ENCODE measurements at regions not wholly inside any gene's neighbourhood (a gene's known extent, or its start where the extent isn't known, plus 50 kb on each side); places are given as distances from the start of the nearest gene placed in this dataset.
"Not testable (repeated sequence)": the region's sequence is repeated elsewhere in the genome, so short reads cannot be mapped to it uniquely, and the experiment has no call there.

DNA sequence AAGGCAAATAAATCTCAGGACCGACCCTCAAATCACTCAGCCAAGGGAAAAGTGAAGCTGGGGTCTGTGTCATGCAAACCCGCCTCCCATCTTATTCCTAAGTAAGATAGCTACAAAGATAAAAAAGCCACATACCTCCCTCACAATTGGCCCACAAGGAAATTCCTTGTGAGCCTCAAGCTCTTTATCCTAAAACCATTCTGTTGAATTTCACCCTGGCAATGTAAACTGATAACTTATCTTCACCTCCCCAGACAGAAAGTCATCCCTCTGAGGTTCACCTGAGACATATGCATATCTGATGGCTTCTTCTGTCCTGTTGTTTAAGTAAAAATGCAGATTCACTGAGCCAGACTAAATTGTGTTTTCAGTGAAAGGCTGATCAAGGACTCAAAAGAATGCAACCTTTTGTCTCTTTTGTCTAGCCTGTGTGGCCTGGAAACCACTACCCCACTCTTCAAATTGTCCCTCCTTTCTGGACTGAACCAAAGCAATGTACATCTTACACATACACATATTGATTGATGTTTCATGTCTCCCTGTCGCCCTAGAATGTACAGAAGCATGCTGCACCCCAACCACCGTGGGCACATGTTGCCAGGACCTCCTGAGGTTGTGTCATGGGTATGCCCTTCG lies 91.3 kb downstream of the MFAP3L start:
- no peak for DNase-seq

DNA sequence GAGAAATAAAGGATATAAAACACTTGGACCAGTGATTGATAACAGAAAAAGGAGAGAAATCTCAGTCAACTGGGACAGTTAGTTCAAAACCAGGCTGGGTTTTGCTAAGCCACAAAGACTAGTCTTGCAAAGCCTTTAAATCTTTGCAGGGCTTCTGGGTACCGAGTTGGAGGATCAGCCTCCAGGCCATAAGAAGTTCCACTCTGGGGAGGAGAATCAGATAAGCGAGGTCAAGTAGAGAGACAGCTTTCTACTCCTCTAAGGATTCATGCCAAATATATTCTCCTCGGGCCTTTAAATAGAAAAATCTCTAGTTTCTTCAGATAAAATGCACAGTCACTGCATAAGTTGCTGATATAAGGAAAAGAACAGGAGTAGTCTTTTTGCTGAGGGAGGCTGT lies 92.7 kb downstream of the MFAP3L start:
- no peak for DNase-seq

DNA sequence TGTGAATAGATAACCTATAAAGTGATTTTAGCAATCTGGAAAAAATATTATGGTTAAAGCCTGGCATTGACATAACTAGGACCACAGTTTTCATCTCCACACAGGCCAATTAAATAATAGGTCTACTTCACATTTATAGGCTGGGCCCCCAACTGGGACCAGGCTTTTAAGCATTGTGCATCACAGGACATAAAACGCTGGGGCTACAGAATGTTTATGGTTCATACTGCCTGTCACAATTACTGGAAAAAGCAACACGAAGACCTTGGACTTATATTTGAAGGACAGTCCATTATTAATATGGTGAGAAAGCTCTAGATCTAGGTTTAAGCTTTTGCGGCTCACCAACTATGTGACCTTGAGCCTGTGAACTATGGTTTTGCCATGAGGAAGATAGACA lies 94.2 kb downstream of the MFAP3L start:
- no peak for DNase-seq

DNA sequence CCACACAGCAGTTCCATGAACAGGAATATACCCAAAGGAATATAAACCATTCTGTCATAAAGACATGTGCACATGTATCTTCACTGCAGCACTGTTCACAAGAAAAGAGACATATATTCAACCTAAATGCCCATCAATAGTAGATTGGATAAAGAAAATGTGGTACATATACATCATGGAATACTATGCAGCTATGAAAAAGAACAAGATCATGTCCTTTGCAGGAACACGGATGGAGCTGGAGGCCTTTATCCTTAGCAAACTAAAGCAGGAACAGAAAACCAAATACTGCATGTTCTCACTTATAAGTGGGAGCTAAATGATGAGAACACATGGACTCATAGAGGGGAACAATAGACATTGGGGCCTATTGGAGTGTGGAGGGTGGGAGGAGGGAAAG lies 95.4 kb downstream of the MFAP3L start:
- not testable (repeated sequence) for DNase-seq

DNA sequence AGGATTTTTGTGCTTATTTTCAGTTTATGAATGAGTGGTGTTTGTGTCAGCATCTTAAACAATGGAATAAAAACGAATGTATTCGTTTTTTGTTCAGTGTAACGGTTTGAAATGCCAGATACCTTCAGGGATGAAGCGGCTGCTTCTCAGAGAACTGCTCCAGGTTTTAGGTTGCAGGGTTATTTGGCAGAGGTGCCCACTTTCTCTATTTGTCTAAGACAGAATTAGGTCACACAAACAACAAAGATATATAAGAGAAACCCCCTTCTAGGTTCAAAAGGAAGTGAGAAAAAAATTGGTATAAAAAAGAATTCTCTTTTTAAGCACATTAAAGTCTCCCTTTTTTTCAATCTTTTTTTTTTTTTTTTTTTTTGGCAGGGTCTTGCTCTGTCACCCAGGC lies 98.9 kb downstream of the MFAP3L start:
- no peak for DNase-seq

DNA sequence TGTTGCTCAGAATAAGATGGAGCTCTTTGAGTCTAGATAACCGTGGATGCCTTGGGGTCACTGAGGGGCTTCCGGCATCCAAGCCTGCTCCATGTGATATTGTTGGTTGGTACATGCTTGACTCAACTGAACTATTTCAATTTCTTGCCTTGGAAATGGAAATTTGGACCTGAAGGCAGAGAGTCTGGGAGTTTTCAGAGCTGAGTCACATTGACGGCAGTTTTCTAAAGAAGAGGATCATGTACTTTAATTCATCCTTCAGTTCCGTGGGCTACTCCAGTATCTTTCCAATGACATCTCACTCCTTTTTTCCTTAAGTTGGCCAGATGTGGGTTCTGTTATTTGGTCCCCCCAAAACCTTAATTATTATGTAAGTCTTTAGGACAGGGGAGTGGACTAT lies 100.5 kb downstream of the MFAP3L start:
- DNase-seq: no peak

DNA sequence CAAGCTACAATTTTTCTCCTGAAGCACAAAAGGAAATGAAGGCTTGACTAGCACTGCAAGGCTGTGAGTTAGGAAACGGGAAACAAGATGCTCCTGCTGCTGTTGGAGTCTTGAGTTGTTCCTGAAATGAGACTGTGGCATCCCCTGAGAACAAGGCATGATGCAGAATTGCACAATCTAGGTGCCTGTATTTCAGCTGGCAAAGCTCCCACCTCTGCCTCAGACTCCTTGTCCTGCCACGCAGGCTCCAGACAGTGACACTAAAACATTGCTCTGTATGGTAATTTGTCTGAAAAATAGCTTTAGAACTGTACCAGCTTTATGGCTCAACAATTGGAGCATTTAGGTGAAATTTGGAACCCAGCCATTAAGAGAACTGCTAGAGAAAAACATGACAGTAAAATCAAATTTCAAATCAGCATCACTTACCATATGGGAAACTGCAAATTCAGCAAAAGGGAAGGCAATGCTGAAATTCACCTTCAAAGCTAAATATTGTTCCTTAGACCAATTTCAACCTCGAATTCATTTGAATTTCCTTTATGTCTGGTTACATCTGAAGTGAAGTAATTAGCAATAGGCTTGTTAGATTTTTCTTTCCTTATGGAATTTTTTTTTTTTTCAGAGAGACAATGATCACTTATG lies 103.4 kb downstream of the MFAP3L start:
- DNase-seq: peak; percentile 27 to 64

DNA sequence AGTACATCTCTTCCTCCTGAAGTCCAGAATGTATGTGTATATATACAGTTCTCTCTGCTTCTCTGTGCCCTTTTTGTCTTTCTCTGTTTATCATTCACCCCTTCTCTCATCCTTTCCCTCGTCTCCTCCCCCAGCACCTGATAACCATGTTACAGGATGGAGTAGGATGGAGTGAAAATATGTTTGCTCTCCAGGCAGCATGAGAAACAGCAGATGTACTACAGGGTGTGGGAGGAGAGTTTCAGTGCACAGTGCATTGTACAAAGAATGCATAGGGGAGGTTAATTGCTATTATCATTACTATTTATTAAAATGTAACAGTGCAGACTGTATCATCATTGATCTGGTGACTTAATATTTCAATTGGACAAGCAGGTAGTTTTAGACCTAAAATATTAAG lies 104.5 kb downstream of the MFAP3L start:
- no peak for DNase-seq

DNA sequence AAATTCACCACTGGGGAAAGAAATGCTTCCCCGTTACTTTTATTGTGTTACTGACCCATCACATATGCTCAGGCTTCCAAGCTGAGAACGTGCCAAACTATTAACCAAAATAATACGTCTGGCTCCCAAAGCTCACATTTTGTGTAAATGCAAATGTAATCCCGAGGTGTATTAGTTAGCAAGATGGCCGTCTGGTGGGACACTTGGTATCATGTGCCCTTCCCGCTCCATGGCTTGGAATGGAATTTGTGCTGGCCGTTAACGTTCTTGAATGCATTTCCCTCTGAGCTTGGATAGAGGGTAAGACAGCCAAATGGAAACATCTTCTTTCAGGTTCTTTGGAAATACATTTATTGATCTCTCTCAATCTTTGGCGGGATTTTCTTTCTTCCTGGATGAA lies 105.0 kb downstream of the MFAP3L start:
- DNase-seq: no peak

DNA sequence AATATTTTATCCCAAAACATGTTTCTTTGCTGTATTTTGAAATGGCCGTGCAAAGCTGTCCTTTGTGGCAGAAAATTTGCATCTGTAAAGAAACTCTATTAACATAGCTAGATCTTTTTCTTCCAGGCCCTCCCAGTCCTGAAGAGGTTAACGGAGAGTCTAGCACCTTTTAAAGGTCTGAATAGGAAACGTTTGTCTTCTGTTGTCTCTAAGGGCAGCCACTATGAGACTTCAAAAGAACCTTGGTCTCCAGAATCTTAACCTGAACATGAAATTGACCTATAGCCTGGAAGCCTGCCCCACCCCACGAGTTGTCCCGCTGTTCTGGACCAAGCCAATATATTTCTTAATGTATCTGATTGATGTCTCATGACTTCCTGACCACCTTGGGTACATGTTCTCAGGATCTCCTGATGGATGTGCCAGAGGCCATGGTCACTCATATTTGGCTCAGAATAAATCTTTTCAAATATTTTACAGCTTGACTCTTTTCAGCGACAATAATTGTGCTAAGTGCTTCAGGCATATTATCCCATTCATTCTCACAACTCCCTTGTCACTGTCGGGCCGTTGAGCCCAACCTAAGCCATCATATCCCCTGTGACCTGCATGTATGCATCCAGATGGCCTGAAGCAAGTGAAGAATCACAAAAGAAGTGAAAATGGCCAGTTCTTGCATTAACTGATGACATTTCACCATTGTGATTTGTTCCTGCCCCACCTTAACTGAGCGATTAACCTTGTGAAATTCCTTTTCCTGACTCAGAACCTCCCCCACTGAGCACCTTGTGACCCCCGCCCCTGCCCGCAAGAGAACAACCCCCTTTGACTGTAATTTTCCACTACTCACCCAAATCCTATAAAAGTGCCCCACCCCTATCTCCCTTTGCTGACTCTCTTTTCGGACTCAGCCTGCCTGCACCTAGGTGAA lies 106.7 kb downstream of the MFAP3L start:
- not testable (repeated sequence) for DNase-seq

DNA sequence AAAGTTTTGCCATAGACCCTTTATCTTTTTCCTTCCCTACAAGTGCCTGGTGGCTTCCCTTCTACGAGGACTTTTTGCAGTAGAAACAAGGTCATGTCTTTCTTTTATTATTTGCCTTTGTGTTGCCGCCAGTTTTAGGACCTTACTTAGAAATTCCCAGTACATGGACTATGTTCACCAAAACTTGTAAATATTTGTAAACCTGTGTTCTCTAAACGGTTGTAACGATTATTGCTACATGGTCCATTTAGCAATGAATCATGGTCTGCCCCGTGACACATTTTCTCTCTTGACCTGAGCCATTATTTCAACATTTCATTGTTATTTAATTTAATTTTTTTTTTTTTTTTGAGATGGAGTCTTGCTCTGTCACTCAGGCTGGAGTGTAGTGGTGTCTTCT lies 110.7 kb downstream of the MFAP3L start:
- DNase-seq: no peak

DNA sequence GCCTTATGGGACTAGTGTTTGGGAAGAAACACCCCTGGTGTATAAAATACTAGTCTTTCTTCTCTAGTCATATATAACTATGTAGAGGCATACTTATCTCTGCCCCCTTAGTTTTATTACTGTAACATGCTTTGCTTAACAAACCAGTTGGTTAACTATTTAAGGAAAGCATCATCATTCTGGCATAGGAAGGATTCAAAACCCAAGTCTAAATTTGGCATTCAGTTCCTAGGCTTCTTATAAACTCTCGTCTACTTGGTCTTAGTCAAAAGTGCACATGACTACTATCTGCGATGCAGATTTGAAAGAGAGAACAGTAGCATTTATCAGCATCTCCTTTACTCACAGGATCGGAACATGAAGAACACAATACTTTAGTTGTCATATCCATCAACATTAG lies 111.3 kb downstream of the MFAP3L start:
- no peak for DNase-seq

DNA sequence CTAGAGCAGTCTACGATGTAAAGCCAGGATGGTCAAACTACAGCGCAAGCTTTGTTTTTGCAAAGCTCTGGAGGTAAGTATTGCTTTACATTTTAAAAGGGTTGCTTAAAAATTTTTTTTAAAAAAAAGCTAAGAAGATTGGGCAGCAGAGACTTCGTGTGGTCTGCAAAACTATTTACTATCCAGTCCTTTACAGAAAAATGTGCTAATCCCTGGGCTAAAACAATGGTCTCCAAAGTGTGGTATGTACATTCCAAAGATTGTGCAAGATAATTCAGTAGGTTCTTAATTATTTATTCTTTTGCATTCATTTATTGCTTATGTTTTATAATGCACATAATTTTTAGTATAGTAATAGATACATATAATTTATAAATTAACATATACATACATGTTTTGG lies 113.2 kb downstream of the MFAP3L start:
- no peak for DNase-seq

DNA sequence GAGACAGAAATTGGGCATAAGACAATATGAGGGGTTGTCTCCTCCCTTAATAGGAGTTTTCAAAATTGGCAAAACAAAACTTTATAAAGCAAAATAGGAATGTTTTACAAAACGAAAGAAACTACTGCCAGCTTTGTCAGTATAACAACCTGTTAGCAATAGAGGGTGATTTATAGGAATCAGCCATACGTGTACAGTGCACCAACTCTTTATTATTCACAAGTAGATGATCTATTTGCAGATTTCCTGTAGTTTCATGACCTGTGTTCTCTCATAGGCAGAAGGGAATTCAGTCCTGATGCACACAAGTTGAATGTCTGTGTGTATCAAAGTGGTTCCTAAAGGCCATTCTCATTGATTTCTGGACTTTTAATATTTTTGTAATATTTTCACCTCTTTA lies 116.3 kb downstream of the MFAP3L start:
- DNase-seq: no peak

DNA sequence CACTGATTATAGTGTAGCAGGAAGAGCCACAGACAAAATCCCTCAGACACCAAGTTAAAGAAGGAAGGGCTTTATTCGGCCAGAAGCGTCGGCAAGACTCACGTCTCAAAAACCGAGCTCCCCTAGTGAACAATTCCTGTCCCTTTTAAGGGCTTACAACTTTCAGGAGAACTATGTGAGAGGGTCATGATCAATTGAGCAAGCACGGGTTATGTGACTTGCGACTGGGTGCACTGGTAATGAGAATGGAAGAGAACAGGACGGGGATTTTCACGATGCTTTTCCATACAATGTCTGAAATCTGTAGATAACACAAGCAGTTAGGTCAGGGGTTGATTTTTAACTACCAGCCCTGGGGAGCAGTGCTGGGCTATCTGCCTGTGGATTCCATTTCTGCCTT lies 116.7 kb downstream of the MFAP3L start:
- DNase-seq: no peak

DNA sequence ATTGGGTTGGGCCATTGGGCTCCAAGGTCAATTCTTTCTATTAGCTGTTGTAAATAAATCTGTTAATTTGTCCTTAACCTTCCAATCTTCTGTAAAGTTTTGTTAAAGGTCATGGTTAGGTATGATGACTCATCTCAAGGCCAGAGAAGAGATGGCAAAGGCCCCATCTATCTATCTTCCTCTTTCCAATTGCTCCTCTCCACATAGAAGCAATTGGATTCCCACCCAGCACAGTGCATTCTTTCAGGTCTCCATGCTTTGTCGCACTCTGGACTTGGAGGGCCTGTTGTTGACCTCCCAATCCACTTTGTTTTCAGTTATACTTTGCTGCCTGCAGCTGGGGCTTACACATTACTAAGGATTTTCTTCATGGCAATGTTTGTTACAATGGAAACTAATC lies 118.5 kb downstream of the MFAP3L start:
- no peak for DNase-seq

DNA sequence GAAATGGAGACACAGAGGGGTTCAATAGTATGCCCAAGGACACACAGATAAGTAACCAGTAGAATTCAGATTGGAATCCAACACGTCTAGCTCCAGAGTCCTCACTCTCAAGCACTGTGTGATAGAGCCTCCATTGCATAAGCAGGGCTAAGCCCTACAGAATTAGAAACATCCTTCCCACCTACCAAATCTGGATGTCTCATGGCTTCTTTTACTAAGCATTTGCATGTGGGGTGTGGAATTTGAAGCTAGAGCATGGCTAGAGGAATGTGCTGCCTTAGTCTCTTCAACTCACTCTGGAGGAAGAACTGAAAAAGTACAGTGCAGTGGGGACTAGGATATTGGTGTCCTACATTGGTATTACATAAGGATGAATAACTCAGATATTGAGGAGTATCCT lies 119.4 kb downstream of the MFAP3L start:
- DNase-seq: no peak

DNA sequence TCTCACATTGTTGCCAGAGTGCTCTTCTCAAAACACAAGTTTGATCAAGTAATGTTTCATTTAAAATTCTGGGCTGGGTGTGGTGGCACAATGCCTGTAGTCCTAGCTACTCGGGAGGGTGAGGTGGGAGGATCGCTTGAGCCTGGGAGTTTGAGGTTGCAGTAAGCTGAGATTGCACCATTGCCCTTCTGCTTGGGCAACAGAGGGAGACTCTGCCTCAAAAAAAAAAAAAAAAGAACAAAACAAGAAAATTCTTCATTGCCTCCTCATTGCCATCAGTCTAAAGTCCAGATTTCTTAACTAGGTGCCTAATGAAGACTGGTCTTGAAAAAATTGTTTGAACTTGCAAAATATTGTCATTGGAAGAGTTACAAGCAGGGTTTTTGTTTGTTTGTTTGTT lies 120.1 kb downstream of the MFAP3L start:
- DNase-seq: no peak

DNA sequence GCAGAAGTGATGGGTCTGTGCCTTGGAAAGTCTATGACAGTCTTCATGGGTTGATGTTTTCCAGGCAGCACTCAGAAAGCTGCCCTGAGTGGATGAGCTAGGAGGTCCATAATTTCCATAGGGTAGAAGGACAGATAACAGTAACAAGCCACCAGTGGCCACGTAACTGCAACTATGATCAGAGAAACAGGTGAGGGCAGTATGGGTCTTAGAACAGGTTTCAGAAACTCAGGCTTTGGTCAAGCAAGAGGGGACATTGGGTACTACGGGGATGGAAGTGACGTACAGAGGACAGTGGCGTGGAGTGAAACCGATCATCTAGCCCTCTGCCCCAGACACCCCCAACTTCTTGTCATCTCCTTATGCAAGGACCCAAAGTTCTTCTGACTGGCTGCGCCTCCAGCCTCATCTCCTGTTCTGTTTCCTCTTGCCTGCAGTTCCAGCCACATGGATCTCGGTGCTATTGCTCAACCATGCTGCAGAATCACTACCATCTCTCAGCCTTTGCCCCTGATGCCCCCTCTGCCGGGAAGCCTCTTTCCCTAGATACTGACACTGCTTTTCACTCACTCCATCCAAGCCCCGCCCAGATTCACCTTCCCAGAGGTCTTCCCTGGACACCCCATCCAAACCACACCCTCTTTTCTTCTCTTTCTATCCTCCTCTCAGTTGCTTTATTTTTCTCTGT lies 123.4 kb downstream of the MFAP3L start:
- DNase-seq: no peak

DNA sequence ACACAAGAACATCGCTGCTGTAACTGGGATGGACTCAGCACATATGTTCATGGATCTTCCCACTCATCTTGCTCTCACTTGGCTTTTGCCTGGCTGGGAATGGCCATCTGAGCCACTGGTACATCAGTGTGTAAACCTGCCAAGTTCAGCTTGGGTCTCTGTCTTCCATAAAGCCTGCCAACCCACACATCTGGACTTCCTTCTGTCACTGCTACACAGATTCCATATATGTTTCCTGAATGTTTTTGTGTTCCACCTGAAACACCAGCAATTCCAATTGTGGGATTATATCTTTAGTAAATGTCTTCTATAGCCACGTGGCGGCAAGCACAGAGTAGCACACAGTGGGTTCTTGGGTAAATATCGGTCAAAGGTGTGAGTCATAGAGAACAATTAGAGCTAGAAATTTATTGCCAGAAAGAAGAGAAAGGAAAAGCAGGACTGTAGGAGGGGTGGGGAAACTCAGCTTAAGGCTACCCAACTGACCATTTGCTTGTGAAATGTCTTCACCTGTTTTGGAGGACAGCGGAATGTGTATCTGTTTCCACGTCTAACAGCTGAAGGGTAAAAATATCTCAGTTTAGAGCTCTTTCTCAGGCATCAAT lies 125.9 kb downstream of the MFAP3L start:
- DNase-seq: no peak

DNA sequence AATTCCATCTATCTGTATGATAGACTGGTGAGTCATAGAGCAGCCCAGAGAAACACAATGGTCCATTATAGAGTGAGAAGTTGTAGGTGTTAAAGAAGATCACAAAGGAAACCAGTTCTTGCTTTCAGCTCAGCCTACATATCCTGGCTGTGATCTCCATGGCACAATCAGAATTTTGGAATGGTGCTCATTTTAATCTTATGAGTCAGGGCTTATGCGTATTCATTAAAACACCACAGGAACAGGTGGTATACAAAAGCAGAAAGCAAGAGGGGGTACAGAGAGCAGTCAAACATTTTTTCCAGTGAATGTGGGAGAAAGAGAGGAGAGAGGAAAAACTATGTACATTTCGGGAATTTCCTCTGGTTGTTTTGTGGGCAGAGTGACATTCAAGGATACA lies 126.9 kb downstream of the MFAP3L start:
- DNase-seq: no peak

DNA sequence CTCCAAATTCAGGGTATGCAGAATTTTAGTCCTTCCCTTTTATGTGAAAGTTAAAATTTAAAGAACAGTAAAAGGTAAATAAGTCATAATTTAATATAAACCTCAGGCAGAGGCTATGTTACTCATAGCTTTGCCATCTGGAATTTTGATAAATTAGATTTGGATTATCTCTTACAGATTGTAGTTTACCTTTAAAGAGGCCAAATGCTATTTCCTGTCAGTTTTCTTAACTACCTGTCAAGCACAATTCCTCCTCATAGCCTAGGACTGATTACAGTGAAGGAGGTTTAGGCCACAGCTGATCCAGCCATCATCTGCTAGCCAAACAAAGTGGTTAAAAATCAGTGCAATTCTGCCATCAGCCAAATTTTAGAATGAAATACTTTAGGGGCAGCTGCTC lies 128.1 kb downstream of the MFAP3L start:
- DNase-seq: no peak

DNA sequence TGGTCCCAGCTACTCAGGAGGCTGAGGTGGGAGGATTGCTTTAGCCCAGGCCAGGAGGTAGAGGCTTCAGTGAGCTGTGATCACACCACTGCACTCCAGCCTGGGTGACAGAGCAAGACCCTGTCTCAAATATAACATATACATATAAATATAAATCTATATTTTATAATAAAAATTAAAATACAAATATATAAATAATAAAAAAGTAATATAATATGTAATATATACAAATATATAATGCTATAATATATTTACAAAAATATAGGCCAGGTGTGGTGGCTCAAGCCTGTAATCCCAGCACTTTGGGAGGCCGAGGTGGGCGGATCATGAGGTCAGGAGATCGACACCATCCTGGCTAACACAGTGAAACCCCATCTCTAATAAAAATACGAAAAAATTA lies 131.4 kb downstream of the MFAP3L start:
- DNase-seq: not testable (repeated sequence)

All from Kasumi-1 (cell line).